ENCODE measurements at regions not wholly inside any gene's neighbourhood (a gene's known extent, or its start where the extent isn't known, plus 50 kb on each side); places are given as distances from the start of the nearest gene placed in this dataset.

DNA sequence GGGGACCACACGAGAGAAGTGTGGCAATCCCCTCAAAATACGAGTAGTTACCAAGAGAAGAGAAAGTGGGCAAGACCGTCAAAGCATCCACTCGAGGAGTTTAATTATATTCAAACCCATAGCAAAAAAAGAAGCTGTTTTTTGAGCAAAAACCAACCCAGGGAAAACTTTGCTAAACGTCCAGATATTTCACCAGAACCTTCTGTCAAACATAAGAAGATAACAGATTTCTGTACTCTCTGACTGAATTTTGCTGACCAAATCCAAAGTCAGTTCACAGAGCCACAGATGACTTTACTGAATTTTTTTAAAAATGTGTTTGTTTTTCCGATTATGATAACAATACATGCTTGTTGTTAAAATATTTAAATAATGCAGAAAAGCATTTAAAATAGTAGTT, 145.6 kb upstream of the PTPN1 start:
- ChIA-PET POLR2A (interaction anchor here (2.3 kb wide), 1 partner anchor 9 kb away, joined by 9 read pairs; no protein-coding TSS in a partner anchor), CTCF (ENCODE audit: low intra/inter-chr PET ratio) (no interaction called here)
- H3K9me3 ChIP-seq (replicated peaks; ENCODE audit: control insufficient read depth, insufficient read depth, low read depth, low read length): no peaks in the 10 kb centered on the region
- TF ChIP-seq, protein P1, sequence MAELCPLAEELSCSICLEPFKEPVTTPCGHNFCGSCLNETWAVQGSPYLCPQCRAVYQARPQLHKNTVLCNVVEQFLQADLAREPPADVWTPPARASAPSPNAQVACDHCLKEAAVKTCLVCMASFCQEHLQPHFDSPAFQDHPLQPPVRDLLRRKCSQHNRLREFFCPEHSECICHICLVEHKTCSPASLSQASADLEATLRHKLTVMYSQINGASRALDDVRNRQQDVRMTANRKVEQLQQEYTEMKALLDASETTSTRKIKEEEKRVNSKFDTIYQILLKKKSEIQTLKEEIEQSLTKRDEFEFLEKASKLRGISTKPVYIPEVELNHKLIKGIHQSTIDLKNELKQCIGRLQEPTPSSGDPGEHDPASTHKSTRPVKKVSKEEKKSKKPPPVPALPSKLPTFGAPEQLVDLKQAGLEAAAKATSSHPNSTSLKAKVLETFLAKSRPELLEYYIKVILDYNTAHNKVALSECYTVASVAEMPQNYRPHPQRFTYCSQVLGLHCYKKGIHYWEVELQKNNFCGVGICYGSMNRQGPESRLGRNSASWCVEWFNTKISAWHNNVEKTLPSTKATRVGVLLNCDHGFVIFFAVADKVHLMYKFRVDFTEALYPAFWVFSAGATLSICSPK (IDR thresholded peaks at IDR 0.05; ENCODE audit: borderline replicate concordance): no peak
- TF ChIP-seq TBP (optimal IDR thresholded peaks at IDR 0.05; ENCODE audit: low read depth, low read length) (no peak), MCM3 (IDR thresholded peaks at IDR 0.05) (no peak), GTF2F1 (IDR thresholded peaks at IDR 0.05; ENCODE audit: low read depth, low read length) (no peak), FOXM1 (IDR thresholded peaks at IDR 0.05; ENCODE audit: low read depth) (no peak), FOXM1 (CRISPR knock-in tag; IDR thresholded peaks at IDR 0.05; ENCODE audit: low read depth) (no peak), FOXA1 (IDR thresholded peaks at IDR 0.05; ENCODE audit: borderline replicate concordance) (no peak), RFX5 (IDR thresholded peaks at IDR 0.05; ENCODE audit: low read depth, low read length) (no peak), KLF13 (tag; IDR thresholded peaks at IDR 0.05; ENCODE audit: borderline replicate concordance, low read depth) (no peak), ZFP30 (CRISPR knock-in tag; IDR thresholded peaks at IDR 0.05; ENCODE audit: borderline replicate concordance) (no peak), U2AF2 (optimal IDR thresholded peaks at IDR 0.05; ENCODE audit: low read depth, low read length) (no peak)
- TF ChIP-seq, protein P2, sequence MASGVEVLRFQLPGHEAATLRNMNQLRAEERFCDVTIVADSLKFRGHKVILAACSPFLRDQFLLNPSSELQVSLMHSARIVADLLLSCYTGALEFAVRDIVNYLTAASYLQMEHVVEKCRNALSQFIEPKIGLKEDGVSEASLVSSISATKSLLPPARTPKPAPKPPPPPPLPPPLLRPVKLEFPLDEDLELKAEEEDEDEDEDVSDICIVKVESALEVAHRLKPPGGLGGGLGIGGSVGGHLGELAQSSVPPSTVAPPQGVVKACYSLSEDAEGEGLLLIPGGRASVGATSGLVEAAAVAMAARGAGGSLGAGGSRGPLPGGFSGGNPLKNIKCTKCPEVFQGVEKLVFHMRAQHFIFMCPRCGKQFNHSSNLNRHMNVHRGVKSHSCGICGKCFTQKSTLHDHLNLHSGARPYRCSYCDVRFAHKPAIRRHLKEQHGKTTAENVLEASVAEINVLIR (CRISPR knock-in tag; IDR thresholded peaks at IDR 0.05): no peak
- TF ChIP-seq, protein P3, sequence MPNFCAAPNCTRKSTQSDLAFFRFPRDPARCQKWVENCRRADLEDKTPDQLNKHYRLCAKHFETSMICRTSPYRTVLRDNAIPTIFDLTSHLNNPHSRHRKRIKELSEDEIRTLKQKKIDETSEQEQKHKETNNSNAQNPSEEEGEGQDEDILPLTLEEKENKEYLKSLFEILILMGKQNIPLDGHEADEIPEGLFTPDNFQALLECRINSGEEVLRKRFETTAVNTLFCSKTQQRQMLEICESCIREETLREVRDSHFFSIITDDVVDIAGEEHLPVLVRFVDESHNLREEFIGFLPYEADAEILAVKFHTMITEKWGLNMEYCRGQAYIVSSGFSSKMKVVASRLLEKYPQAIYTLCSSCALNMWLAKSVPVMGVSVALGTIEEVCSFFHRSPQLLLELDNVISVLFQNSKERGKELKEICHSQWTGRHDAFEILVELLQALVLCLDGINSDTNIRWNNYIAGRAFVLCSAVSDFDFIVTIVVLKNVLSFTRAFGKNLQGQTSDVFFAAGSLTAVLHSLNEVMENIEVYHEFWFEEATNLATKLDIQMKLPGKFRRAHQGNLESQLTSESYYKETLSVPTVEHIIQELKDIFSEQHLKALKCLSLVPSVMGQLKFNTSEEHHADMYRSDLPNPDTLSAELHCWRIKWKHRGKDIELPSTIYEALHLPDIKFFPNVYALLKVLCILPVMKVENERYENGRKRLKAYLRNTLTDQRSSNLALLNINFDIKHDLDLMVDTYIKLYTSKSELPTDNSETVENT (CRISPR knock-in tag; IDR thresholded peaks at IDR 0.05): no peak
- TF ChIP-seq, protein P4, sequence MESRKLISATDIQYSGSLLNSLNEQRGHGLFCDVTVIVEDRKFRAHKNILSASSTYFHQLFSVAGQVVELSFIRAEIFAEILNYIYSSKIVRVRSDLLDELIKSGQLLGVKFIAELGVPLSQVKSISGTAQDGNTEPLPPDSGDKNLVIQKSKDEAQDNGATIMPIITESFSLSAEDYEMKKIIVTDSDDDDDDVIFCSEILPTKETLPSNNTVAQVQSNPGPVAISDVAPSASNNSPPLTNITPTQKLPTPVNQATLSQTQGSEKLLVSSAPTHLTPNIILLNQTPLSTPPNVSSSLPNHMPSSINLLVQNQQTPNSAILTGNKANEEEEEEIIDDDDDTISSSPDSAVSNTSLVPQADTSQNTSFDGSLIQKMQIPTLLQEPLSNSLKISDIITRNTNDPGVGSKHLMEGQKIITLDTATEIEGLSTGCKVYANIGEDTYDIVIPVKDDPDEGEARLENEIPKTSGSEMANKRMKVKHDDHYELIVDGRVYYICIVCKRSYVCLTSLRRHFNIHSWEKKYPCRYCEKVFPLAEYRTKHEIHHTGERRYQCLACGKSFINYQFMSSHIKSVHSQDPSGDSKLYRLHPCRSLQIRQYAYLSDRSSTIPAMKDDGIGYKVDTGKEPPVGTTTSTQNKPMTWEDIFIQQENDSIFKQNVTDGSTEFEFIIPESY (CRISPR knock-in tag; IDR thresholded peaks at IDR 0.05): no peak
- no peak overlapping the region for H3K27ac ChIP-seq (ENCODE audit: extremely low read depth, low read depth, low read length)
- DNase-seq (ENCODE audit: extremely low read depth in 1 of 4, low spot score in 3 of 4) (no peak), FAIRE-seq (no peak), ATAC-seq (no peak)
- H3K4me2 ChIP-seq (ENCODE audit: insufficient read depth, low read length): no peak overlapping the region
- peaks cover 8 to 13% of the 10 kb centered on the region in 2 experiments; a peak in 4 of 5 replicates for H3K4me1 ChIP-seq (replicated peaks in 1 of 2; ENCODE audit: control insufficient read depth in 2 of 2, insufficient read depth in 2 of 2, low read length in 2 of 2)
- in situ Hi-C loops (cut with MboI) (no loop called here), intact Hi-C loops (cut with micrococcal nuclease) (no loop called here)
- no peaks in the 10 kb centered on the region for H3K9me1 ChIP-seq (ENCODE audit: control insufficient read depth, insufficient read depth, low read length)
- no peak overlapping the region for H3K9ac ChIP-seq (ENCODE audit: insufficient read depth in 1 of 2, low read depth in 2 of 2, low read length in 2 of 2)
- WGBS (ENCODE audit: insufficient coverage, low coverage, missing lambda C conversion rate): 9% methylated on average over 6 of the region's 6 CpGs
- BruUV-seq (replicated peaks): no TSS peak
- no peak overlapping the region for H2AFZ ChIP-seq (ENCODE audit: low read depth, low read length)
- no peaks in the 10 kb centered on the region for H3K27me3 ChIP-seq (ENCODE audit: control insufficient read depth in 2 of 2, insufficient read depth in 2 of 2, low read length in 2 of 2)
- no peaks in the 10 kb centered on the region for H3K36me3 ChIP-seq (ENCODE audit: control insufficient read depth, insufficient read depth, low read length)
- no peaks in the 10 kb centered on the region for H4K20me1 ChIP-seq (replicated peaks; ENCODE audit: control insufficient read depth, insufficient read depth, low read length)
- no peak overlapping the region for H3K4me3 ChIP-seq
- H3K79me2 ChIP-seq (ENCODE audit: control insufficient read depth, insufficient read depth, low read length): no peaks in the 10 kb centered on the region

Data from K562 (cell line).